Stomach smooth muscle (tissue), 2 donors: ENCODE measurements at regions not wholly inside any gene's neighbourhood (a gene's known extent, or its start where the extent isn't known, plus 50 kb on each side); places are given as distances from the start of the nearest gene placed in this dataset.

Experiments
- H3K27ac ChIP-seq: one replicate; pipeline ENCODE4 v1.7.0; 2013; ENCODE audit warnings: mild to moderate bottlenecking, low read length, inconsistent platforms
- H3K27me3 ChIP-seq, 2 donors: one replicate each; pipeline ENCODE4 v1.7.0; 2013; ENCODE audit warnings: low read length in 2 of 2; ENCODE audit not compliant: insufficient read depth in 2 of 2, control insufficient read depth in 1 of 2
- H3K36me3 ChIP-seq, 2 donors: one replicate each; pipeline ENCODE4 v1.7.0; 2013; ENCODE audit warnings: low read length in 2 of 2; ENCODE audit not compliant: control insufficient read depth in 2 of 2, insufficient read depth in 2 of 2
- H3K4me1 ChIP-seq: one replicate; pipeline ENCODE4 v1.7.0; 2013; ENCODE audit warnings: low read length; ENCODE audit not compliant: control insufficient read depth, insufficient read depth
- H3K4me3 ChIP-seq, 2 donors: one replicate each; pipeline ENCODE4 v1.7.0; 2013; ENCODE audit warnings: low read length in 2 of 2
- H3K9ac ChIP-seq, 2 donors: one replicate each; pipeline ENCODE4 v1.7.0; 2013; ENCODE audit warnings: low read length in 2 of 2, mild to moderate bottlenecking in 1 of 2
- H3K9me3 ChIP-seq, 2 donors: one replicate each; pipeline ENCODE4 v1.7.0; 2013; ENCODE audit warnings: low read length in 2 of 2; ENCODE audit not compliant: control insufficient read depth in 2 of 2
- donor health status: healthy.
- donor health status: Pancreatic carcinoma.

DNA sequence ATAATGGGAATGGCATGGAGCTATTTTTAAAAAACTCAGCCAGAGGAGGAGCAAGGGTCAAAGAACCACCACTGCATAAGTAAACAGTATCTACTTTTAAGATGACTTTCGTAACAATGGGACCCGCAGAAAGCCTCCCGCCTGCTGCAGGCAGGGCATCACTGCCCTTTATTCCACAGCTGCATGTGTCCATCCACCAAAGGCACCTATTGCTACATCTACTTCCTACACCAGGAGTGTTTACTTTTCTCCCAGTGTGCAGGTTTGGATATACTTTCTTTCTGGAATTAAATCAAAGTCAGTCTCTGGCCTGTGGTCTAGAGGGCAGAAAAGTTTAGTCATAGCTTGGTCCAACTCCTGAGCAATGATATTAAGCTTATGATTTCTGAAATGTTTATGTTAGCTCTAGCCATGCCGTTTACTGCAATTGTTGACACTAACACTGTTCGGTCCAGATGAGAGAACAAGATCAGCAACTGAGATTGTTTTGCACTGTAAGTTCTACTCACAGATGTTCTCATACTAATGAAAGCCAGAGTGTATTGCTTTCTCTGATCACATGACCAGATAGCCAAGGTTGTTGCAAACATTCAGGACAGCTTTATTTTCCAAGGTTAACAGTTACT is 391.5 kb downstream of the FGF10 start:
- no peaks in the 10 kb centered on the region for H3K9me3 ChIP-seq
- no peak overlapping the region for H3K27ac ChIP-seq
- no peaks in the 10 kb centered on the region for H3K36me3 ChIP-seq
- no peak overlapping the region for H3K9ac ChIP-seq
- peak overlapping the region in 1 of 2 donors; percentile 8 for H3K4me3 ChIP-seq
- H3K27me3 ChIP-seq: no peaks in the 10 kb centered on the region
- no peaks in the 10 kb centered on the region for H3K4me1 ChIP-seq

- Histone ChIP-seq H3K36me3 (no peaks in the 10 kb centered on the region), H3K4me1 (no peaks in the 10 kb centered on the region), H3K27ac (no peak overlapping the region), H3K9ac (no peak overlapping the region), H3K9me3 (no peaks in the 10 kb centered on the region), H3K27me3 (no peaks in the 10 kb centered on the region), H3K4me3 (no peak overlapping the region)
Measured at GRCh38 chr5:43996221-43996620, 393.0 kb downstream of the FGF10 start.

- H3K9me3 ChIP-seq: no peaks in the 10 kb centered on the region
- H3K36me3 ChIP-seq: no peaks in the 10 kb centered on the region
- no peaks in the 10 kb centered on the region for H3K4me1 ChIP-seq
- H3K9ac ChIP-seq: no peak overlapping the region
- no peak overlapping the region for H3K4me3 ChIP-seq
- no peaks in the 10 kb centered on the region for H3K27me3 ChIP-seq
- no peak overlapping the region for H3K27ac ChIP-seq
Measured at GRCh38 chr5:43994352-43994708, 391.4 kb downstream of the NNT start.

DNA sequence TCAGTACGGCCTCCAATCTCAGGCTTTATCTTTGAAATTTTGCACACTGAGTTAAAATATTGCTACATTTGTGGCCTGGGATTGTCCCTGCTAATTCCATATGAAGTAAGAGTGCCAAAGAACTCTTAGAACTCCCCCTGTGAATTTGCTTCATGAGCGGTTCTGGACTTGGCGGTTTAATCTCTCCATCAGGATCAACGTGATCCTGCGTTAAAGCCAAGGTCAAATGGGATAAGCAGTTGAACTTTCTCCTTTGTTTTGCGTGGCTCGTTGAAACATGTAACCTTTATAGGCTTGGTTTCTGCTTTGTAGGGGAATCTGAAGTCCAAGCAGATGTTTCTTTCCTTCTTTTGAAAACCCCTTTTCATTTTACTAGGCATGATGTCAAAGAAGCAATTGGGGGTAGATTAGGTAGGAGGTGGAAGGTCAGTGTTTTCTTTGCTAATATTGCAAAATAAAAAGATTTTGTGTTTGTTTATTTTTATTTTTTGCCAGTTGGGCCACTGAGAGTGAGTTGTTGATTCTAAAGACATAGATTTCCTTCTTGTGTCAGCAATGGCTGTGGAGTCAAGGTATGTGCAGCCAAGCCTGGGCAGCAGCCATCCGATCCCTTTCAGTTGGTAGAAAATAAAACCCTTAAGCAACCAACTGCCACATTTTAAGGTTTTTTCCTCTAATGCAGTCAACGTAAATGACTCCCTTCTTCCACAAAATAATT is 390.8 kb downstream of the NNT start:
- Histone ChIP-seq H3K4me3 (no peak overlapping the region), H3K9me3 (no peaks in the 10 kb centered on the region), H3K27me3 (no peaks in the 10 kb centered on the region), H3K4me1 (no peaks in the 10 kb centered on the region), H3K27ac (no peak overlapping the region), H3K9ac (no peak overlapping the region), H3K36me3 (no peaks in the 10 kb centered on the region)

- no peaks in the 10 kb centered on the region for H3K27me3 ChIP-seq
Measured at GRCh38 chr5:43985411-43985810, 382.4 kb downstream of the NNT start.

DNA sequence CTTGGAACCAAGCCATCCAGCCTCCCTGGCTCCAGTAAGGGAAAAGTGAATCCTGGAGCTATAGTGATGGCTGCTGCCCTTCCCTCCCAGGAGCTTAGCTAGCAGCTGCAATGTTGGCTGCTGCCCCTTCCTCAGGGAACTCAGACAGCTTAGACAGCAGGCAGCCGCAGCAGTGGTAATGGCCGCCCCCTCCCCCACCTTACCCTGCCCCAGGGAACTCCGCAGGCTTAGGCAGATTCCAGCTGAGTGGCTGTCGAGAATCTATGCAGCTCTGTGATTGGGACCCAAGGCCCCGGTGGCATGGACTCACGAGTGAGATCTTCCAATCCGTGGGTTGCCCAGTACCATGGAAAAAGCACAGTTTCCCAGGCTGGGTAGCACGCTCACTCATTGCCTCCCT is 378.6 kb downstream of the NNT start:
- H3K36me3 ChIP-seq: no peaks in the 10 kb centered on the region
- no peaks in the 10 kb centered on the region for H3K27me3 ChIP-seq
- H3K9me3 ChIP-seq: peaks cover 0 to 3% of the 10 kb centered on the region in 2 donors
- no peak overlapping the region for H3K9ac ChIP-seq
- H3K4me3 ChIP-seq: no peak overlapping the region
- H3K27ac ChIP-seq: no peak overlapping the region
- H3K4me1 ChIP-seq: no peaks in the 10 kb centered on the region

More at GRCh38 chr5:43985411-43985810, 382.4 kb downstream of the NNT start:
- no peak overlapping the region for H3K9ac ChIP-seq
- no peaks in the 10 kb centered on the region for H3K4me1 ChIP-seq
- H3K27ac ChIP-seq: no peak overlapping the region
- H3K36me3 ChIP-seq: no peaks in the 10 kb centered on the region
- no peak overlapping the region for H3K4me3 ChIP-seq
- H3K9me3 ChIP-seq: peaks cover 0 to 3% of the 10 kb centered on the region in 2 donors

DNA sequence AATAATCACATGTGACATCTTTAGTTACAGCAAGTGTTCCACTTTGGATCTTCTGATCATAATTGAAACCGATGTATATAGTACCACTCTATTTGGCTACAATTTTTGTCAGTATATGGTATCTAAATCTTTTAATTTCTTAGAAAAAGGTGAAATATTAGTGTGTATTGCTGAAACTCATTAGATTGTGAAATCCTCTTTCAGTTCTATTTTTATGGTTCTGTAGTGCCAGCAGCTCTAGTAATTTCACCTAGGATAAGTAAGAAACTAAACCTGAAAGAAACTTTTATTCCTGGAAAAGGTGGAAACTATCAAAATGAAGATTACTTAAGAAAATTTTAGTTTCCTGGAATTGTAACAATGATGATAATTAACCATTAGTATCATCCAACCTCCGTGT is 370.9 kb downstream of the NNT start:
- Histone ChIP-seq H3K27me3 (no peaks in the 10 kb centered on the region), H3K9me3 (no peaks in the 10 kb centered on the region), H3K27ac (no peak overlapping the region), H3K4me1 (no peaks in the 10 kb centered on the region), H3K9ac (no peak overlapping the region), H3K36me3 (no peaks in the 10 kb centered on the region), H3K4me3 (no peak overlapping the region)

- Histone ChIP-seq H3K27ac (no peak overlapping the region), H3K4me3 (no peak overlapping the region), H3K27me3 (no peaks in the 10 kb centered on the region), H3K36me3 (no peaks in the 10 kb centered on the region), H3K9me3 (no peaks in the 10 kb centered on the region), H3K9ac (no peak overlapping the region), H3K4me1 (no peaks in the 10 kb centered on the region)
Measured at GRCh38 chr5:43973318-43973717, 370.3 kb downstream of the NNT start.

DNA sequence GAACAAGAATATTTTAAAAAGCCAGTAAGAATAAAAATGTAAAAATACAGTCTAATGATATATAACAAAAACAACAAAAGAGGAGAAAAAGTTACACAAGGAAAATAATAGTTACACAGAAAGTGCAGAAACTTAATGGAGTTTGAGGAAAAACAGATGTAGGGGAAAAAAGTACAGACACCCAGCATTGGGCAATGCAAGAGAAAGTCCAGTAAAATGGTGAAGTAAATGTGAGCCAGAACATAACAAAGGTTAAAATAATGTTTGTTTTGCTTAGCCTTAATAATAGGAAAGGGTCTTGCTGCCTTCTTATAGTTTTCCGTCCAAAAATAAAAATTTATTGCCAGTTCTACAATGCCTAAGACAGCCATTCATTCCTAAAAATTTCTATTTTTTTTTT is 364.2 kb downstream of the NNT start:
- H3K4me3 ChIP-seq: no peak overlapping the region
- H3K27ac ChIP-seq: no peak overlapping the region
- no peaks in the 10 kb centered on the region for H3K36me3 ChIP-seq
- no peaks in the 10 kb centered on the region for H3K27me3 ChIP-seq
- H3K9me3 ChIP-seq: no peaks in the 10 kb centered on the region
- no peak overlapping the region for H3K9ac ChIP-seq
- H3K4me1 ChIP-seq: no peaks in the 10 kb centered on the region

DNA sequence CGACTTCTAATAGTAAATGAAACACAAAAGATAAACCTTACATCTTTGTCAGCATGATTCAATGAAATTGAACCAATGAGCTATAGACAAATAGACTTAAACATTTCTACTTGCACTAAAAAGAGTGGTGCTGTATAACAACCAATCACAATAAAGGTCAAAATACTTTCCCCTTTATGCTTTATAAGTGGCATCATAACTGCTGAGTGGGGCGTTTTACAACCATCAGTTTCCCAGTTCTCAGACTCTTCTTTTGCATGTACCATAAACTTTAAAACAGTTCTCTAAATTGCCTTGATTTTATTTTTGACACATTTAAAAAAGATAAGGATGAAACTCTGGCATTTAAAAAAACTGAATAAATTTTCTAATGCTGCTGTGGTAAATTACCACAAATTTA is 356.2 kb downstream of the NNT start:
- Histone ChIP-seq H3K4me1 (no peaks in the 10 kb centered on the region), H3K27me3 (no peaks in the 10 kb centered on the region), H3K9ac (no peak overlapping the region), H3K27ac (no peak overlapping the region), H3K4me3 (no peak overlapping the region), H3K9me3 (no peaks in the 10 kb centered on the region), H3K36me3 (no peaks in the 10 kb centered on the region)

DNA sequence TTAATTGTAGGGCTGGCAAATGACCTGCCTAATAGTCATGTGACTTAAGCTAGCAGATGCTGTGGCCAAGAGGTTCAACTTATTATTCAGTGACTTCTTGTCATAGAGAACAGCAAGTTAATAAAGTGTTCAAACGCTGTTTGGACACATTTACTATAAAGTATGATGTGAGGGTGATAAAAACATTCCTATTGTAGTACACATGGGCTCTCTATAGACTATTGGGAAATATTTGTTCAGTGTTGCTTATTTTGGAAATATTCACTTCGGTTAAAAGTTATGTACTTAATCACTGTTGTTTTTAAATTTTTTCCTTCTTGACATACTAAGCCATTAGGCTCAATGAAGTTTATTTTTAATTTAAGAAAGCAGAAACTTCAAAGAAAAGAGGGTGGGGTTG is 345.0 kb downstream of the NNT start:
- Histone ChIP-seq H3K27me3 (no peaks in the 10 kb centered on the region), H3K36me3 (no peaks in the 10 kb centered on the region), H3K27ac (no peak overlapping the region), H3K4me1 (no peaks in the 10 kb centered on the region), H3K9ac (no peak overlapping the region), H3K4me3 (no peak overlapping the region), H3K9me3 (no peaks in the 10 kb centered on the region)
